Stimulated activated CD8-positive, alpha-beta memory T cell treated with anti-CD3 and anti-CD28 coated beads, Interleukin-7, amount 100 ng/mL, for 1 hour (primary cell): ENCODE measurements at regions not wholly inside any gene's neighbourhood (a gene's known extent, or its start where the extent isn't known, plus 50 kb on each side); places are given as distances from the start of the nearest gene placed in this dataset.
"Not testable (repeated sequence)": the region's sequence is repeated elsewhere in the genome, so short reads cannot be mapped to it uniquely, and the experiment has no call there.

Source experiments
- DNase-seq, 2 donors: peaks; one replicate each; pipeline ENCODE4 v3.0.0-alpha.2; 2020; ENCODE audit warnings: low read depth in 2 of 2

GRCh38 chr1:5140136-5140535 lies 485.7 kb downstream of the AJAP1 start:
- DNase-seq: no peak

GRCh38 chr1:5129746-5130355 lies 475.4 kb downstream of the AJAP1 start:
- DNase-seq: no peak

- no peak for DNase-seq
Measured at GRCh38 chr1:5125208-5125607, 470.8 kb downstream of the AJAP1 start.

GRCh38 chr1:5120559-5120958 lies 466.1 kb downstream of the AJAP1 start:
- no peak for DNase-seq

GRCh38 chr1:5119366-5120234 lies 465.2 kb downstream of the AJAP1 start:
- DNase-seq: no peak

- not testable (repeated sequence) for DNase-seq
Measured at GRCh38 chr1:5118771-5119170, 464.4 kb downstream of the AJAP1 start.

- not testable (repeated sequence) for DNase-seq
Measured at GRCh38 chr1:5118292-5118691, 463.9 kb downstream of the AJAP1 start.

GRCh38 chr1:5111581-5111980 lies 457.2 kb downstream of the AJAP1 start:
- no peak for DNase-seq

- no peak for DNase-seq
Measured at GRCh38 chr1:5110508-5110907, 456.1 kb downstream of the AJAP1 start.

GRCh38 chr1:5109633-5110032 lies 455.2 kb downstream of the AJAP1 start:
- no peak for DNase-seq

GRCh38 chr1:5108740-5109139 lies 454.3 kb downstream of the AJAP1 start:
- no peak for DNase-seq

- no peak for DNase-seq
Measured at GRCh38 chr1:5105744-5106143, 451.3 kb downstream of the AJAP1 start.

GRCh38 chr1:5099558-5099957 lies 445.1 kb downstream of the AJAP1 start:
- no peak for DNase-seq

GRCh38 chr1:5098981-5099385 lies 444.6 kb downstream of the AJAP1 start:
- DNase-seq: no peak

GRCh38 chr1:5093042-5093441 lies 438.6 kb downstream of the AJAP1 start:
- no peak for DNase-seq

- no peak for DNase-seq
Measured at GRCh38 chr1:5084676-5085075, 430.3 kb downstream of the AJAP1 start.

- no peak for DNase-seq
Measured at GRCh38 chr1:5067246-5067645, 412.8 kb downstream of the AJAP1 start.

GRCh38 chr1:5053744-5054143 lies 399.3 kb downstream of the AJAP1 start:
- DNase-seq: no peak

- no peak for DNase-seq
Measured at GRCh38 chr1:5029136-5029535, 374.7 kb downstream of the AJAP1 start.

GRCh38 chr1:5012249-5012648 lies 357.8 kb downstream of the AJAP1 start:
- no peak for DNase-seq

GRCh38 chr1:5010656-5011055 lies 356.2 kb downstream of the AJAP1 start:
- no peak for DNase-seq

- DNase-seq: no peak
Measured at GRCh38 chr1:5010236-5010635, 355.8 kb downstream of the AJAP1 start.

GRCh38 chr1:5009376-5010065 lies 355.1 kb downstream of the AJAP1 start:
- DNase-seq: no peak
